Ovary (tissue), 7 donors: ENCODE measurements at regions not wholly inside any gene's neighbourhood (a gene's known extent, or its start where the extent isn't known, plus 50 kb on each side); places are given as distances from the start of the nearest gene placed in this dataset.

Experiments used
- DNase-seq, 5 donors: peaks; one replicate each; pipeline ENCODE4 v3.0.0-alpha.2; 2019 to 2020
- H3K27ac ChIP-seq, 2 donors: fragments of 200-600 bp; one replicate each; pipeline versions ENCODE4 v1.5.1 to v1.8.0; 2019 to 2022
- H3K27me3 ChIP-seq: fragments of 200-600 bp; one replicate; pipeline ENCODE4 v1.8.0; 2022
- H3K36me3 ChIP-seq: fragments of 200-600 bp; sonication (generic); one replicate; pipeline ENCODE4 v1.5.1; 2019
- H3K4me1 ChIP-seq: one replicate; pipeline ENCODE4 v1.8.1; 2013; ENCODE audit warnings: mild to moderate bottlenecking, moderate library complexity; ENCODE audit not compliant: insufficient read depth
- H3K4me3 ChIP-seq: fragments of 200-600 bp; sonication (generic); one replicate; pipeline ENCODE4 v1.5.1; 2017
- H3K9me3 ChIP-seq, 2 donors: fragments of 200-600 bp in 1 of 2; sonication (generic) in 1 of 2; one replicate each; pipeline versions ENCODE4 v1.5.1 to v1.8.1; 2013 to 2019; ENCODE audit warnings: mild to moderate bottlenecking in 1 of 2, moderate library complexity in 1 of 2
- CTCF ChIP-seq, 3 donors: fragments of 450-650 bp in 2 of 3; fragments of 200-600 bp in 1 of 3; IDR thresholded peaks; one replicate each; pipeline versions ENCODE4 v1.5.1 to v1.8.0; 2016 to 2022; ENCODE audit warnings: antibody characterized with exemption in 3 of 3, mild to moderate bottlenecking in 1 of 3
- EP300 ChIP-seq: sonication (generic); formaldehyde crosslinking; IDR thresholded peaks from one replicate; pipeline ENCODE4 v1.6.1; 2017; ENCODE audit warnings: antibody characterized with exemption
- POLR2A ChIP-seq: fragments of 450-650 bp; IDR thresholded peaks from one replicate; pipeline ENCODE4 v1.6.1; 2017; ENCODE audit warnings: antibody characterized with exemption, mild to moderate bottlenecking, moderate library complexity
- whole genome bisulfite sequencing, 3 donors: extraction: QIAGEN DNeasy Blood & Tissue Kit in 1 of 3; methylation state at CpG; one replicate each; pipeline versions ENCODE4 v1.1.5 to v1.1.7; 2013 to 2017; 5-methylcytosine and 5-hydroxymethylcytosine counted together
- intact Hi-C, 4 donors: fragments of 100-400 bp; cut with DNase I; formaldehyde crosslinking; loops; one replicate each; pipeline versions ENCODE4 v1.11.0 to v1.15.1; 2022 to 2023
- donor health status: DM: no; HTN: no; CAD: no; lungs with moderate emphysema.
- donor health status: DM: no; HTN: no; CAD: no.
- donor health status: Bipolar disorder and iron deficiency.
- donor health status: DM: no; HTN: no; CAD: no.
- donor health status: DM: yes; HTN: yes; CAD: no.

- DNase-seq: no peak
- Histone ChIP-seq H3K4me1 (no peaks in the 10 kb centered on the region), H3K4me3 (no peak overlapping the region), H3K27me3 (no peaks in the 10 kb centered on the region), H3K36me3 (no peaks in the 10 kb centered on the region), H3K9me3 (no peaks in the 10 kb centered on the region), H3K27ac (no peak overlapping the region)
- WGBS, 3 donors: 89 to 94% (median 90%) methylated on average over 2 of the region's 2 CpGs
- intact Hi-C loops: no loop called here
- TF ChIP-seq EP300 (no peak), POLR2A (no peak), CTCF (IDR thresholded peaks at IDR 0.05) (no peak)
Observed at GRCh38 chr16:80437707-80438106, 103.1 kb upstream of the DYNLRB2 start.

GRCh38 chr16:80436510-80436909, 104.3 kb upstream of the DYNLRB2 start:
- Histone ChIP-seq H3K27ac (no peak overlapping the region), H3K36me3 (no peaks in the 10 kb centered on the region), H3K4me1 (no peaks in the 10 kb centered on the region), H3K27me3 (no peaks in the 10 kb centered on the region), H3K9me3 (no peaks in the 10 kb centered on the region), H3K4me3 (no peak overlapping the region)
- intact Hi-C loops: no loop called here
- DNase-seq: no peak
- TF ChIP-seq CTCF (IDR thresholded peaks at IDR 0.05) (no peak), POLR2A (no peak), EP300 (no peak)

GRCh38 chr16:80433623-80434022, 107.2 kb upstream of the DYNLRB2 start:
- no peak for DNase-seq
- no peak for TF ChIP-seq EP300
- TF ChIP-seq POLR2A: no peak
- TF ChIP-seq CTCF (IDR thresholded peaks at IDR 0.05): no peak
- no peaks in the 10 kb centered on the region for H3K4me1 ChIP-seq
- H3K9me3 ChIP-seq: no peaks in the 10 kb centered on the region
- H3K27ac ChIP-seq: no peak overlapping the region
- no peaks in the 10 kb centered on the region for H3K27me3 ChIP-seq
- no peaks in the 10 kb centered on the region for H3K36me3 ChIP-seq
- intact Hi-C loops: no loop called here
- WGBS, 3 donors: 70 to 84% (median 77%) methylated on average over 2 of the region's 2 CpGs
- no peak overlapping the region for H3K4me3 ChIP-seq

GRCh38 chr16:80427795-80428194, 113.0 kb upstream of the DYNLRB2 start:
- intact Hi-C loops: no loop called here
- no peaks in the 10 kb centered on the region for H3K27me3 ChIP-seq
- H3K4me3 ChIP-seq: no peak overlapping the region
- 89 to 95% (median 91%) methylated on average over 2 of the region's 2 CpGs for WGBS, 3 donors
- TF ChIP-seq EP300 (no peak), POLR2A (no peak), CTCF (IDR thresholded peaks at IDR 0.05) (no peak)
- no peak for DNase-seq
- no peaks in the 10 kb centered on the region for H3K4me1 ChIP-seq
- no peaks in the 10 kb centered on the region for H3K9me3 ChIP-seq
- H3K36me3 ChIP-seq: no peaks in the 10 kb centered on the region
- no peak overlapping the region for H3K27ac ChIP-seq
